ENCODE measurements at regions not wholly inside any gene's neighbourhood (a gene's known extent, or its start where the extent isn't known, plus 50 kb on each side); places are given as distances from the start of the nearest gene placed in this dataset.

- in situ Hi-C loops (cut with MboI) = no loop called here
Observed at GRCh38 chr9:96177719-96178028, 124.3 kb downstream of the HSD17B3 start.

GRCh38 chr9:96177005-96177718, 124.8 kb downstream of the HSD17B3 start:
- Histone ChIP-seq H4K20me1 (replicated peaks; ENCODE audit: control insufficient read depth, insufficient read depth, low read length) (no peaks in the 10 kb centered on the region; the same call in 1 of the 2 replicates), H3K9me3 (replicated peaks; ENCODE audit: control insufficient read depth, insufficient read depth, low read depth, low read length) (no peaks in the 10 kb centered on the region), H2AFZ (ENCODE audit: low read depth, low read length) (no peak overlapping the region), H3K4me3 (no peak overlapping the region), H3K9me1 (ENCODE audit: control insufficient read depth, insufficient read depth, low read length) (no peaks in the 10 kb centered on the region), H3K4me2 (ENCODE audit: insufficient read depth, low read length) (no peak overlapping the region), H3K36me3 (ENCODE audit: control insufficient read depth, insufficient read depth, low read length) (no peaks in the 10 kb centered on the region), H3K27me3 (ENCODE audit: control insufficient read depth in 2 of 2, insufficient read depth in 2 of 2, low read length in 2 of 2) (peaks cover 25 to 51% of the 10 kb centered on the region in 2 experiments; a peak in 4 of 5 replicates), H3K9ac (ENCODE audit: insufficient read depth in 1 of 2, low read depth in 2 of 2, low read length in 2 of 2) (no peak overlapping the region), H3K27ac (ENCODE audit: extremely low read depth, low read depth, low read length) (no peak overlapping the region), H3K79me2 (ENCODE audit: control insufficient read depth, insufficient read depth, low read length) (no peaks in the 10 kb centered on the region), H3K4me1 (replicated peaks in 1 of 2; ENCODE audit: control insufficient read depth in 2 of 2, insufficient read depth in 2 of 2, low read length in 2 of 2) (no peaks in the 10 kb centered on the region)
- WGBS (ENCODE audit: insufficient coverage, low coverage, missing lambda C conversion rate) = 1% methylated on average over 10 of the region's 10 CpGs
- POLR2A ChIA-PET = no interaction called here
- CTCF ChIA-PET (ENCODE audit: low intra/inter-chr PET ratio) = no interaction called here
- in situ Hi-C loops (cut with MboI) (no loop called here), intact Hi-C loops (cut with micrococcal nuclease) (no loop called here)
- DNase-seq (ENCODE audit: extremely low read depth in 1 of 4, low spot score in 3 of 4) = no peak
- no peak for FAIRE-seq
- no TSS peak for BruUV-seq (replicated peaks)
- no peak for ATAC-seq
- TF ChIP-seq PBX2 (CRISPR knock-in tag; IDR thresholded peaks at IDR 0.05; ENCODE audit: low read depth) = no peak
- no peak for TF ChIP-seq PBX2 (tag; conservative IDR thresholded peaks at IDR 0.05; ENCODE audit: low read depth)
- no peak for TF ChIP-seq HDAC8 (tag; IDR thresholded peaks at IDR 0.05)
- TF ChIP-seq ZNF24 (IDR thresholded peaks at IDR 0.05) = no peak
- no peak for TF ChIP-seq HNRNPH1 (optimal IDR thresholded peaks at IDR 0.05; ENCODE audit: low read depth, low read length)
- no peak for TF ChIP-seq KLF10 (CRISPR knock-in tag; IDR thresholded peaks at IDR 0.05)
- TF ChIP-seq SMARCA5 (IDR thresholded peaks at IDR 0.05) = no peak
- TF ChIP-seq FOXA1 (IDR thresholded peaks at IDR 0.05; ENCODE audit: borderline replicate concordance) = no peak

More at GRCh38 chr9:96177719-96178028, 124.3 kb downstream of the HSD17B3 start:
- CTCF ChIA-PET (ENCODE audit: low intra/inter-chr PET ratio) = no interaction called here
- intact Hi-C loops (cut with micrococcal nuclease) = no loop called here
- DNase-seq (ENCODE audit: extremely low read depth in 1 of 4, low spot score in 3 of 4) = no peak
- Histone ChIP-seq H3K27ac (ENCODE audit: extremely low read depth, low read depth, low read length) (no peak overlapping the region), H3K4me1 (replicated peaks in 1 of 2; ENCODE audit: control insufficient read depth in 2 of 2, insufficient read depth in 2 of 2, low read length in 2 of 2) (no peaks in the 10 kb centered on the region), H3K36me3 (ENCODE audit: control insufficient read depth, insufficient read depth, low read length) (no peaks in the 10 kb centered on the region), H3K27me3 (ENCODE audit: control insufficient read depth in 2 of 2, insufficient read depth in 2 of 2, low read length in 2 of 2) (peaks cover 21 to 51% of the 10 kb centered on the region in 2 experiments; a peak in 4 of 5 replicates), H3K4me2 (ENCODE audit: insufficient read depth, low read length) (no peak overlapping the region), H3K79me2 (ENCODE audit: control insufficient read depth, insufficient read depth, low read length) (no peaks in the 10 kb centered on the region), H4K20me1 (replicated peaks; ENCODE audit: control insufficient read depth, insufficient read depth, low read length) (no peaks in the 10 kb centered on the region; the same call in 1 of the 2 replicates), H3K9me3 (replicated peaks; ENCODE audit: control insufficient read depth, insufficient read depth, low read depth, low read length) (no peaks in the 10 kb centered on the region), H3K9ac (ENCODE audit: insufficient read depth in 1 of 2, low read depth in 2 of 2, low read length in 2 of 2) (no peak overlapping the region), H2AFZ (ENCODE audit: low read depth, low read length) (no peak overlapping the region), H3K9me1 (ENCODE audit: control insufficient read depth, insufficient read depth, low read length) (no peaks in the 10 kb centered on the region), H3K4me3 (no peak overlapping the region)
- 0% methylated on average over 4 of the region's 4 CpGs for WGBS (ENCODE audit: insufficient coverage, low coverage, missing lambda C conversion rate)
- POLR2A ChIA-PET = no interaction called here
- no peak for FAIRE-seq
- no peak for ATAC-seq
- BruUV-seq (replicated peaks) = no TSS peak
- TF ChIP-seq C11orf30 (IDR thresholded peaks at IDR 0.05; ENCODE audit: low read depth) (peak; percentile 23; the same call in 1 of the 2 replicates), MAFG (tag; conservative IDR thresholded peaks at IDR 0.05) (0 out of 2 replicates have a peak, but pooled peaks have one; percentile 15), FUS (optimal IDR thresholded peaks at IDR 0.05; ENCODE audit: low read depth, low read length) (no peak), ZNF316 (IDR thresholded peaks at IDR 0.05) (peak; percentile 58), CCAR2 (IDR thresholded peaks at IDR 0.05; ENCODE audit: low read depth, low read length) (no peak)
